ENCODE measurements at regions not wholly inside any gene's neighbourhood (a gene's known extent, or its start where the extent isn't known, plus 50 kb on each side); places are given as distances from the start of the nearest gene placed in this dataset.

- TF ChIP-seq CTCF (IDR thresholded peaks at IDR 0.05), result no peak
- TF ChIP-seq EZH2 (IDR thresholded peaks at IDR 0.05; ENCODE audit: borderline replicate concordance, insufficient read depth, low read depth, low read length, poor library complexity, severe bottlenecking), result no peak
Measured at GRCh38 chr9:82130331-82131042, 141.9 kb downstream of the SPATA31D1 start.
